Fibroblast of lung (primary cell): ENCODE measurements at regions not wholly inside any gene's neighbourhood (a gene's known extent, or its start where the extent isn't known, plus 50 kb on each side); places are given as distances from the start of the nearest gene placed in this dataset.

Experiments used
- DNase-seq, 2 donors: peaks; one replicate each; pipeline versions ENCODE4 v3.0.0 to v3.0.0-alpha.2; 2010; ENCODE audit warnings: low read depth in 2 of 2
- H2AFZ ChIP-seq: 2 replicates; pipeline ENCODE4 v1.5.1; 2012; ENCODE audit warnings: low read length, control low read depth, inconsistent platforms
- H3K27ac ChIP-seq: 2 replicates; pipeline ENCODE4 v1.5.1; 2011; ENCODE audit warnings: low read length, control low read depth; ENCODE audit not compliant: insufficient read depth
- H3K27me3 ChIP-seq: 2 replicates; pipeline ENCODE4 v1.5.1; 2011; ENCODE audit warnings: mild to moderate bottlenecking, low read length; ENCODE audit not compliant: control insufficient read depth, insufficient read depth
- H3K36me3 ChIP-seq: 2 replicates; pipeline ENCODE4 v1.5.1; 2011; ENCODE audit warnings: low read length; ENCODE audit not compliant: control insufficient read depth, insufficient read depth
- H3K4me1 ChIP-seq: 2 replicates; pipeline ENCODE4 v1.5.1; 2011; ENCODE audit warnings: low read length; ENCODE audit not compliant: control insufficient read depth, insufficient read depth; ENCODE audit errors: extremely low read depth
- H3K4me2 ChIP-seq: 2 replicates; pipeline ENCODE4 v1.5.1; 2011; ENCODE audit warnings: low read length, control low read depth; ENCODE audit not compliant: insufficient read depth; ENCODE audit errors: extremely low read depth
- H3K4me3 ChIP-seq, 4 experiments: fragments of 200-600 bp in 1 of 4; sonication (generic) in 1 of 4; replicated peaks in 1 of 4; 2 replicates each; pipeline ENCODE4 v1.5.1; 2011 to 2016; ENCODE audit warnings: low read length in 4 of 4, low read depth in 3 of 4, mild to moderate bottlenecking in 3 of 4, control low read depth in 2 of 4, inconsistent platforms in 1 of 4, mixed read lengths in 1 of 4; ENCODE audit not compliant: insufficient read depth in 1 of 4; ENCODE audit errors: control extremely low read depth in 1 of 4
- H3K79me2 ChIP-seq: 2 replicates; pipeline ENCODE4 v1.5.1; 2012; ENCODE audit warnings: mild to moderate bottlenecking, low read length, inconsistent platforms; ENCODE audit not compliant: control insufficient read depth, insufficient read depth
- H3K9ac ChIP-seq: 2 replicates; pipeline ENCODE4 v1.5.1; 2011; ENCODE audit warnings: mild to moderate bottlenecking, low read length, control low read depth; ENCODE audit not compliant: insufficient read depth
- H3K9me3 ChIP-seq: 2 replicates; pipeline ENCODE4 v1.5.1; 2012; ENCODE audit warnings: low read depth, low read length; ENCODE audit not compliant: control insufficient read depth, insufficient read depth
- H4K20me1 ChIP-seq: 2 replicates; pipeline ENCODE4 v1.5.1; 2011; ENCODE audit warnings: low read length; ENCODE audit not compliant: control insufficient read depth, insufficient read depth; ENCODE audit errors: extremely low read depth
- EZH2 ChIP-seq: IDR thresholded peaks from 2 replicates; pipeline ENCODE4 v1.5.1; 2012; ENCODE audit warnings: low read length, control low read depth, mild to moderate bottlenecking; ENCODE audit errors: missing control alignments
- TF ChIP-seq, protein P1 (sequence below), 2 donors: IDR thresholded peaks in 1 of 2; conservative IDR thresholded peaks in 1 of 2; 1 replicate in 1 of 2; 2 replicates in 1 of 2; pipeline ENCODE4 v1.5.1; 2011 to 2012; ENCODE audit warnings: low read length in 2 of 2, control low read depth in 1 of 2, inconsistent platforms in 1 of 2, low read depth in 1 of 2, mild to moderate bottlenecking in 1 of 2

DNA sequence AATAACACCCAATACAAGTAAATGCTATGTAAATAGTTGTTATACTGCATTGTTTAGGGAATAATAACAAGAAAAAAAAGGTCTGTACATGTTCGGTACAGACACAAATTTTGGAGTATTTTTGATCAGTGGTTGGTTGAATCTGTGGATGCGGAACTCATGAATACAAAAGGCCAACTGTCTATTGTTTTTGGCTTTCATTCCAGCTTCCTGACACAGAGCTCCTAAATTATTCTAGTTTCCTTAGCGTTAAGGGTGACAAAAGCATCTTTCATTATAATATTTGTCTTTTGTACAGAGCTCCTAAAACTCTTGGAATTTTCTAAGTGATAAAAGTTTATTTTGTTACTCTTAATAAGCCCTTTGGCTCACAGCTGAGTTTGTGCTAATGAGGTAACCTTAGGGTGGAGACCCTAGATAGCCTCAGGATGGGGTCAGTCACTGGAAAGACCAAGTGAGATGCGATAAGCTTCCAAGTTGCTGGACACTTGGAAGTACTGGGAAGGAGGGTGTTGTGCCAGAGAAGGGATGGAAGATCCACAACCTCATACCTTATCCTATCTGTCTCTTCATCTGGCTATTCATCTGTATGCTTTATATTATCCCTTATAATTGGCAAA is 57.4 kb upstream of the PRRC2C start:
- Histone ChIP-seq H3K4me1 (no peaks in the 10 kb centered on the region), H3K4me2 (no peak overlapping the region), H3K36me3 (no peaks in the 10 kb centered on the region), H4K20me1 (no peaks in the 10 kb centered on the region), H3K79me2 (no peaks in the 10 kb centered on the region), H2AFZ (no peak overlapping the region), H3K4me3 (no peak overlapping the region), H3K27me3 (no peaks in the 10 kb centered on the region), H3K9ac (no peak overlapping the region), H3K9me3 (no peaks in the 10 kb centered on the region), H3K27ac (no peak overlapping the region)
- TF ChIP-seq, protein P1, sequence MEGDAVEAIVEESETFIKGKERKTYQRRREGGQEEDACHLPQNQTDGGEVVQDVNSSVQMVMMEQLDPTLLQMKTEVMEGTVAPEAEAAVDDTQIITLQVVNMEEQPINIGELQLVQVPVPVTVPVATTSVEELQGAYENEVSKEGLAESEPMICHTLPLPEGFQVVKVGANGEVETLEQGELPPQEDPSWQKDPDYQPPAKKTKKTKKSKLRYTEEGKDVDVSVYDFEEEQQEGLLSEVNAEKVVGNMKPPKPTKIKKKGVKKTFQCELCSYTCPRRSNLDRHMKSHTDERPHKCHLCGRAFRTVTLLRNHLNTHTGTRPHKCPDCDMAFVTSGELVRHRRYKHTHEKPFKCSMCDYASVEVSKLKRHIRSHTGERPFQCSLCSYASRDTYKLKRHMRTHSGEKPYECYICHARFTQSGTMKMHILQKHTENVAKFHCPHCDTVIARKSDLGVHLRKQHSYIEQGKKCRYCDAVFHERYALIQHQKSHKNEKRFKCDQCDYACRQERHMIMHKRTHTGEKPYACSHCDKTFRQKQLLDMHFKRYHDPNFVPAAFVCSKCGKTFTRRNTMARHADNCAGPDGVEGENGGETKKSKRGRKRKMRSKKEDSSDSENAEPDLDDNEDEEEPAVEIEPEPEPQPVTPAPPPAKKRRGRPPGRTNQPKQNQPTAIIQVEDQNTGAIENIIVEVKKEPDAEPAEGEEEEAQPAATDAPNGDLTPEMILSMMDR (conservative IDR thresholded peaks at IDR 0.05 in 1 of 2, IDR thresholded peaks at IDR 0.05 in 1 of 2; ENCODE audit: low read depth in 1 of 2, low read length in 2 of 2): no peak
- no peak for TF ChIP-seq EZH2
- DNase-seq: no peak

DNA sequence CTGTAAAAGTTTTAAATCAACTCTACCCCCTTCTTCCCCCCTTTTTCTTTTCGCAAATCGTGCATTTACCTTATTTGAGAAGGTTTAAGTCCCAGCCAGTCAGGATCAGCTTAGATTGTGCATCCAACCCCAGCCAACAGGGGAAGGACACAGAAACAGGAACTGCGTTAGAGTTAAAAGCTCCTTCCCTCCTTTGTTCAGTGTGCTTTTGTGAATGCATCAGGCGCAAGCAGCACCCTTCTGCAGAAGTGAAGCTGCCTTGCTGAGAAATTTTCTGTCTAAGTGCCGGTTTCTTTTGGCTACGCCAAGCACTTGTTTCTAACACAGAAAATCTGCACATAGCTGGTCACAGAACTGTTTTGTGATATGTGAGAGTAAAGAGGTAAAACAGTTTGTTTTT is 56.2 kb upstream of the PRRC2C start:
- Histone ChIP-seq H3K4me3 (no peak overlapping the region), H3K9ac (no peak overlapping the region), H3K9me3 (no peaks in the 10 kb centered on the region), H3K79me2 (no peaks in the 10 kb centered on the region), H3K36me3 (no peaks in the 10 kb centered on the region), H2AFZ (no peak overlapping the region), H3K27me3 (no peaks in the 10 kb centered on the region), H4K20me1 (no peaks in the 10 kb centered on the region), H3K27ac (no peak overlapping the region), H3K4me1 (peaks cover 2% of the 10 kb centered on the region), H3K4me2 (no peak overlapping the region)
- DNase-seq: no peak
- TF ChIP-seq EZH2: no peak
- TF ChIP-seq, protein P1 (conservative IDR thresholded peaks at IDR 0.05 in 1 of 2, IDR thresholded peaks at IDR 0.05 in 1 of 2; ENCODE audit: low read depth in 1 of 2, low read length in 2 of 2): no peak

GRCh38 chr1:171431994-171432393 is 53.3 kb upstream of the PRRC2C start:
- no peak overlapping the region for H3K4me2 ChIP-seq
- H4K20me1 ChIP-seq: no peaks in the 10 kb centered on the region
- no peak for TF ChIP-seq EZH2
- TF ChIP-seq, protein P1 (conservative IDR thresholded peaks at IDR 0.05 in 1 of 2, IDR thresholded peaks at IDR 0.05 in 1 of 2; ENCODE audit: low read depth in 1 of 2, low read length in 2 of 2): no peak
- no peaks in the 10 kb centered on the region for H3K9me3 ChIP-seq
- H3K27me3 ChIP-seq: no peaks in the 10 kb centered on the region
- H3K27ac ChIP-seq: no peak overlapping the region
- no peak overlapping the region for H3K4me3 ChIP-seq
- no peak for DNase-seq
- no peak overlapping the region for H2AFZ ChIP-seq
- no peak overlapping the region for H3K9ac ChIP-seq
- H3K36me3 ChIP-seq: no peaks in the 10 kb centered on the region
- peaks cover 5% of the 10 kb centered on the region for H3K4me1 ChIP-seq
- no peaks in the 10 kb centered on the region for H3K79me2 ChIP-seq
